ENCODE measurements at regions not wholly inside any gene's neighbourhood (a gene's known extent, or its start where the extent isn't known, plus 50 kb on each side); places are given as distances from the start of the nearest gene placed in this dataset.

DNA sequence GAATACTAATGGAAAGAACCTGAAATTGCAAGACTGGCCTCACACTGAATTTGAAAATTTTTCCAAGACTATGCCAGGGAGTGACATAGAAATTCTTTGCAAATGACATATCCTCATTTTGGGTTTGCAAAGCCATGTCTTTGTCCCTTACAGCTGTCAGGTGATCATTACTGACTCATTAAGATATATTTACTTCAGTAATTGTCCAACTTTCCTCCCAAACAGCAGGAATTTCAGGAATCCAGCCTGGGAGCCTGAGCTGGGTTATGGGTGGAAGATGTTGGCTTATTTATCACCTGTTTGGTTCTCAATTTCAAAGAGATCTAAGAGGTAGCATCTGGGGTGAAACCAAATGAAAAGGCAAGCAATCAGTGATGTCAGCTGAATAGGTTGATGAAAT, 111.6 kb upstream of the ACP3 start:
- TF ChIP-seq RAD21 (IDR thresholded peaks at IDR 0.05; ENCODE audit: low read depth) (no peak), TAF1 (IDR thresholded peaks at IDR 0.05; ENCODE audit: low read depth) (no peak), ZBTB7A (IDR thresholded peaks at IDR 0.05; ENCODE audit: low read depth) (no peak), YY1 (IDR thresholded peaks at IDR 0.05; ENCODE audit: low read depth) (no peak), NFIC (IDR thresholded peaks at IDR 0.05) (no peak), TCF12 (IDR thresholded peaks at IDR 0.05; ENCODE audit: low read depth) (no peak), CREB1 (IDR thresholded peaks at IDR 0.05; ENCODE audit: low read depth) (no peak), FOXM1 (IDR thresholded peaks at IDR 0.05; ENCODE audit: borderline replicate concordance, low read depth) (no peak), EGR1 (IDR thresholded peaks at IDR 0.05) (no peak)
- TF ChIP-seq, protein P1, sequence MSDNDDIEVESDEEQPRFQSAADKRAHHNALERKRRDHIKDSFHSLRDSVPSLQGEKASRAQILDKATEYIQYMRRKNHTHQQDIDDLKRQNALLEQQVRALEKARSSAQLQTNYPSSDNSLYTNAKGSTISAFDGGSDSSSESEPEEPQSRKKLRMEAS (IDR thresholded peaks at IDR 0.05): no peak

All from Ishikawa (cell line).